ENCODE measurements at regions not wholly inside any gene's neighbourhood (a gene's known extent, or its start where the extent isn't known, plus 50 kb on each side); places are given as distances from the start of the nearest gene placed in this dataset.
"Not testable (repeated sequence)": the region's sequence is repeated elsewhere in the genome, so short reads cannot be mapped to it uniquely, and the experiment has no call there.

- DNase-seq (ENCODE audit: low read depth in 4 of 4, low spot score in 3 of 4) = no peak
Measured at GRCh38 chr5:158051036-158051435, 192.1 kb upstream of the CLINT1 start.

GRCh38 chr5:158050421-158050820 lies 191.5 kb upstream of the CLINT1 start:
- DNase-seq (ENCODE audit: low read depth in 4 of 4, low spot score in 3 of 4) = no peak

- DNase-seq (ENCODE audit: low read depth in 4 of 4, low spot score in 3 of 4) = no peak
Measured at GRCh38 chr5:158049459-158049858, 190.5 kb upstream of the CLINT1 start.

DNA sequence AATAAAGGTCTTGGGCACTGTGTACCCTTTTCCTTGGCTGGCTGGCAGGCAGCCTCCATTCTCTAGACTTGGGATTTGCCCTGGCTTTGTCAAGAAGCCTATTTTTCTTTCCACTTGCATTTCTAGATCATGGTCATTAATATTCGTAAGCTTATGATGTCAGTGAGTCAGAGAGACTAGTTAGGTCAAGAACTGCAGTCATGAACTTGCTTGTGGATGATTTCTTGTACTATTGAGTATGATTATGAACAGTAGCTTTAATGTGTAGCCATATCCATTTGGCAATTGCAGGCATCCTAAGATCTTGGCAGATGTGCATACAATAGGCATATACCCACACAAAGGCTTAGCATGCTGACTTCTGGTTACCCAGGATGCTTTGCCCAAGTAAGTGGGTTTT lies 186.8 kb upstream of the CLINT1 start:
- DNase-seq (ENCODE audit: low read depth in 4 of 4, low spot score in 3 of 4) = no peak

DNA sequence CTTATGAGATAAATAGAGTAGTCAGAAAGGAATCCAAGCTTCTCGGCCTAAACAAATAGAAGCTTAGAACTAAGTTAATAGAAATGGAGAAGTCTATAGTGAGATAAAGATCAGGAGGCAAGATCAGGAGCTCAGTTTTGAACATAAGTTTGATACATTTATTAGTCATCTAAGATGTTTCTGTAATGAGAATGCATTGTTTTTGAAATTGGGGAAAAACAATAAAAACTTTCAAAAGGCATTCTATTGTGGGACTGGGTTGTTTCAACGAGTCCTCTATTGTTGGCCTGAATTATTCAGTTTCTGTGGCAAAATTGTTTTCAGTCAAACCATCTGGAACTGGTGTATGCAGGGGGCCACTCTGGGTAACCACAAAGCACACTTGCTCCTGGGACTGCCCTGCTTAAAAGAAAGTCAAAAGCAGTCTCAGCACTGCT lies 181.0 kb upstream of the CLINT1 start:
- no peak for DNase-seq (ENCODE audit: low read depth in 4 of 4, low spot score in 3 of 4)

- no peak for DNase-seq (ENCODE audit: low read depth in 4 of 4, low spot score in 3 of 4)
Measured at GRCh38 chr5:158039441-158039840, 180.5 kb upstream of the CLINT1 start.

- DNase-seq (ENCODE audit: low read depth in 4 of 4, low spot score in 3 of 4) = not testable (repeated sequence)
Measured at GRCh38 chr5:158036983-158037595, 178.1 kb upstream of the CLINT1 start.

GRCh38 chr5:158034586-158034985 lies 175.6 kb upstream of the CLINT1 start:
- DNase-seq (ENCODE audit: low read depth in 4 of 4, low spot score in 3 of 4) = not testable (repeated sequence)

GRCh38 chr5:158033724-158034123 lies 174.8 kb upstream of the CLINT1 start:
- DNase-seq (ENCODE audit: low read depth in 4 of 4, low spot score in 3 of 4) = no peak

GRCh38 chr5:158033076-158033475 lies 174.1 kb upstream of the CLINT1 start:
- DNase-seq (ENCODE audit: low read depth in 4 of 4, low spot score in 3 of 4) = no peak

DNA sequence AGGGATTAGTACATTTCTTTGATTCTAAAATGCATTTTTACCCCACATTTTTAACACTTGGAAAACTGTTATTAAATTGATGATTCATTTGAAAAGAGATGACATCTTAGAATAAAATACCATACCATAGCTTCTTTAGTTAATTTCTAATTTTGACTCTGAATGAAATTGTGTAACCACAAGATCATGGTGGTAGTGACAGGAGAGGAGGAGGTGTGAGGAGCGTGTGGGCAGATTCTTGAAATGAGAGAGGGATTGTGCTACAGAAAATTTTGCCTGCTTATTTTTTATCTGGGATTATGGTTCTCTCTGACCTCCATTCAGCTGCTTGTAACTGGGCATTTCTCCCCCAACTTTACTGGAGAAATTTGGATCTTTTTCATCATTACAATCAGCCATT lies 173.3 kb upstream of the CLINT1 start:
- no peak for DNase-seq (ENCODE audit: low read depth in 4 of 4, low spot score in 3 of 4)

DNA sequence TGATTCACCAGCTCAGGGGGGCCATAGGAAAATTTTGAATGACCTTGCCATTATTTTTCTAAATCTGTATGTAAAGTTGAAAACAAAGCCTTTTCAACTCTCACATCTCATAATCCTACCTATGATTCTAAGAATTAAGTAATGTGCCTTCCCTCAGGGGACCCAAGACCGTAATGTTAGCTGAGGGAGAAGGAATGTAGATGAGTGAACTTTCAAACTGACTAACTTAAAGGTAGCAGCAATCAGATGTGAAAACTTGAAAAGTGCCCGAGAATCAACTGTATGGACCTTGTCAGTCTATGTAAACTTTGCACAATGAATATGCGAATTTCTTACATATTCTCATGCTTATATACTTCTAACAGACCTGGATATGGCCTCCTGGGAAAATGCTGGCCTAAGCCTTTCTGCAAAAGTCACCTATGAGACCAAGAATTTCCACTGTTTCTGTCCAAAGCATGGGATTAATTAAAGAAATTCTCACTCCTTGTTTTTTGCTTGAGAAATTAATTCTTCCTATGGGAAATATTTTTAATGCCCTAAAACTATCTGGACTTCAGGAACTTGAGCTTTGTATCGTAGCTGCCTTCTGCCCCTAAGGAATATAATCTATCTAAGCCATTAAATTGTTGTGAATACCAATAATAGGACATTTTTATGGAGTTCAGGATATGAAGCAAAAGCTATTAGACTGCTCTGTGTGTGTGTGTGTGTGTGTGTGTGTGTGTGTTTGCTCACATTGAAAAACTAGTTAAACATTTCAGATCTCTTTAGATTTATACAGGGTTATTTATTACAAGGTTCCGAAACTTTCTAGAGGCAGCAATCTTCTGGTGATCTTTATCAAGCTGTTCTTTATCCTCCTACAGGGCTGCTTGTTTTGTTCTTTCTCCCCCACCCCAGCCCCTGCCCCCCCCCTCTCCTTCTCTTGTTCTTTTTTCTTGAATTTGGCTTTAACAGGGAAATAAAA lies 169.1 kb upstream of the CLINT1 start:
- no peak for DNase-seq (ENCODE audit: low read depth in 4 of 4, low spot score in 3 of 4)

- DNase-seq (ENCODE audit: low read depth in 4 of 4, low spot score in 3 of 4) = no peak
Measured at GRCh38 chr5:158026304-158027031, 167.5 kb upstream of the CLINT1 start.

DNA sequence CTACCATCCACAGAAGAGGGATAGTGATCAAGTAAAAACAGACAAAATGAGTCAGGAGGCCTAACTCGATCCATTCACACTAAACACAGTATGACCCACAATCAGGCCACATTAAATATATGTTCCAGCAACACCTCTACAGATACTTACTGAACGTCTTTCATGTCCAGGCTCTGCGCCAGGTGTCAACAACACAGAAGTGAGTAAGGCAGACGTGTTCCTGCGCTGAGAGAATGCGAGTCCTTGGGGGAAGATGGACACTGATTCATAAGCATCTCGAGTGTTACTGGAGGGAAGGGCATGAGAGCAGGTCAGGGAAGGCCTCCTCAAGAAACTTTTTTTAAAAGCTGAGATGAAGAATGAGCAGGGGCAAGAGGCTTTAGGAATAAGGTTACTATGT lies 164.3 kb upstream of the CLINT1 start:
- no peak for DNase-seq (ENCODE audit: low read depth in 4 of 4, low spot score in 3 of 4)

DNA sequence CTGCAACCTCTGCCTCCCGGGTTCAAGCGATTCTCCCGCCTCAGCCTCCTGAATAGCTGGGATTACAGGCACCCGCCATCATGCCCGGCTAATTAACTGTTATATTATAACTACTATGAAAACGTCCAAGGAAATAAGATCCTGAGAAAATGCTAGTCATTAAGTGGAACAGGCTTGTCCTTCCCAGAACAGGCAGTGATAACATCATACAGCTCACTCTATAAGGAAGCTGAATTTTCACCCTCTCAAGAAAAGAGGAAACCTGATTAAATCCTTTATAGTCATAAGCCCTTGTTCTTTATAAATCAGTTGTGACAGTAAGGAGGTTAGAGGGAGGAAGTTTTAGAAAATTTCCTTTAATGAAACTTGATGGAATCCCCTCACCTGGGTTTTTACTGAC lies 163.9 kb upstream of the CLINT1 start:
- no peak for DNase-seq (ENCODE audit: low read depth in 4 of 4, low spot score in 3 of 4)

- no peak for DNase-seq (ENCODE audit: low read depth in 4 of 4, low spot score in 3 of 4)
Measured at GRCh38 chr5:158022393-158022792, 163.4 kb upstream of the CLINT1 start.

- no peak for DNase-seq (ENCODE audit: low read depth in 4 of 4, low spot score in 3 of 4)
Measured at GRCh38 chr5:158020555-158021418, 161.8 kb upstream of the CLINT1 start.

GRCh38 chr5:158017469-158017868 lies 158.5 kb upstream of the CLINT1 start:
- DNase-seq (ENCODE audit: low read depth in 4 of 4, low spot score in 3 of 4) = no peak

DNA sequence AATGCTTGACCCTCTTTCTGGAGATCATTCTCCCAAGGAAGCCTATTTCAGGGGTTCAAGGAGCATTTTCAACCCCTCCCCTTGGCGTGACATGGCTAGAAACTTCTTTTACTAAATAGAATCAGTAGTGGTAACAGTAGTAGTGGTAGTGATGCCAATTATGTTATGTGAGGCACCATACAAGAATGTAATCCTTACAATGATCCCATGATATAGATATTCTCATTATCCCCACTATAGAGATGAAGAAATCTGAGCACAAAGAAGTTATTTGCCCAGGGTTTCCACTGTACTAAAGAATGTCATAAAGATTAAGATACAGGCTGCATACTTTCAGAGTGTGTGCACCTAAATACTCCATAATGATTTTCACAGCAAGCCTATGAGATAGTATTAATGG lies 155.4 kb upstream of the CLINT1 start:
- no peak for DNase-seq (ENCODE audit: low read depth in 4 of 4, low spot score in 3 of 4)

DNA sequence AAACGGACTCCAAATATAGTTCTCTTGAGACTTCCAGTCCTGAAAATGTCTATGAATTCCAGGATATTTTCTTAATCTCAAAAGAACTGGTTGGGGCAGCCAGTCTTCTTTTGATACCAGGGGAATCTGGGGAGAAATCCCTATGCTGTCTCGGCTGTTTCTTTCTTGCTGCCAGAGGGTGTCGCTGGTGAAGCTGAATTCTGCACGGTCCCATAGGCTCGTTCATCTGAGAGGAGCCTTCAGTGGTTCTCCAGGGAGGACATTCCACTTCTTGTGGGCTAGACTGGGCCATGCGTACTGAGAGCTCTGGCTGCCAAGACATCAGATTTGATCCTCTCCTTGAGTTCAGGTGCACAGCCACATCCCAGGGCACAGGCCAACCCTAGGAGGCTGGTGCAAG lies 155.0 kb upstream of the CLINT1 start:
- no peak for DNase-seq (ENCODE audit: low read depth in 4 of 4, low spot score in 3 of 4)

All from left renal pelvis (tissue), 4 donors.